ENCODE measurements at regions not wholly inside any gene's neighbourhood (a gene's known extent, or its start where the extent isn't known, plus 50 kb on each side); places are given as distances from the start of the nearest gene placed in this dataset.

DNA sequence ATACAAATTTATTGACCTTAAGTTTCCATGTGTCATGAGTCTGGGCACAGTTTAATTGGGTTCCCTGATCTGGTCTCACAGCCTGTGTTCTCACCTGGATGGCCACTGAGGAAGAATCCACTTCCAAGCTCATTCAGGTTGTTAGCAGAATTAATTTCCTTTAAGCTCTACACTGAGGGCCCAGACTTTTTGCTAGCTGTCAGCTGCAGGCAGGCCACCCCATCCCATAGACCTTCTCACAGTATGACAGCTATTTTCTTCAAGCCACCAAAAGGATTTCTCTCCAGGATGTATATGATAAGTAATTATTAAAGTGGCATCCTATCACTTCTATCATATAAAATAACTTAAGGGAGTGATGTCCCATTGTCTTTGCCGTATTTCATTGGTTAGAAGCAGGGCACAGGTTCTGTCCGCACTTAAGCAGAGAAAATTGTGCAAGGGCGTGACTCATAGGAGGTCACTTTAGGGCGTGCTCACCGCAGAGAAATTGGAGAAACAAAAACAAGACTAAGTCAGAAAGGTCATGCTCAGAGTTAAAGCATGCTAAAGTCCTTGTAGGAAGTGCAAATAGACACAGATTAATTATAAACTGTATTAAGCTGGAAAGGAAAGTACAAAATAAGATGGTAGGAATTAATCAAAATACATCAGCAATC is 109.9 kb downstream of the AHR start (continued):
- TF ChIP-seq HOMEZ (CRISPR knock-in tag; IDR thresholded peaks at IDR 0.05; ENCODE audit: low read depth): peak; percentile 96
- TF ChIP-seq SCMH1 (CRISPR knock-in tag; IDR thresholded peaks at IDR 0.05; ENCODE audit: borderline replicate concordance): no peak
- TF ChIP-seq ZNF142 (CRISPR knock-in tag; IDR thresholded peaks at IDR 0.05): no peak
- TF ChIP-seq TEAD2 (CRISPR knock-in tag; IDR thresholded peaks at IDR 0.05): no peak
- TF ChIP-seq, protein P1, sequence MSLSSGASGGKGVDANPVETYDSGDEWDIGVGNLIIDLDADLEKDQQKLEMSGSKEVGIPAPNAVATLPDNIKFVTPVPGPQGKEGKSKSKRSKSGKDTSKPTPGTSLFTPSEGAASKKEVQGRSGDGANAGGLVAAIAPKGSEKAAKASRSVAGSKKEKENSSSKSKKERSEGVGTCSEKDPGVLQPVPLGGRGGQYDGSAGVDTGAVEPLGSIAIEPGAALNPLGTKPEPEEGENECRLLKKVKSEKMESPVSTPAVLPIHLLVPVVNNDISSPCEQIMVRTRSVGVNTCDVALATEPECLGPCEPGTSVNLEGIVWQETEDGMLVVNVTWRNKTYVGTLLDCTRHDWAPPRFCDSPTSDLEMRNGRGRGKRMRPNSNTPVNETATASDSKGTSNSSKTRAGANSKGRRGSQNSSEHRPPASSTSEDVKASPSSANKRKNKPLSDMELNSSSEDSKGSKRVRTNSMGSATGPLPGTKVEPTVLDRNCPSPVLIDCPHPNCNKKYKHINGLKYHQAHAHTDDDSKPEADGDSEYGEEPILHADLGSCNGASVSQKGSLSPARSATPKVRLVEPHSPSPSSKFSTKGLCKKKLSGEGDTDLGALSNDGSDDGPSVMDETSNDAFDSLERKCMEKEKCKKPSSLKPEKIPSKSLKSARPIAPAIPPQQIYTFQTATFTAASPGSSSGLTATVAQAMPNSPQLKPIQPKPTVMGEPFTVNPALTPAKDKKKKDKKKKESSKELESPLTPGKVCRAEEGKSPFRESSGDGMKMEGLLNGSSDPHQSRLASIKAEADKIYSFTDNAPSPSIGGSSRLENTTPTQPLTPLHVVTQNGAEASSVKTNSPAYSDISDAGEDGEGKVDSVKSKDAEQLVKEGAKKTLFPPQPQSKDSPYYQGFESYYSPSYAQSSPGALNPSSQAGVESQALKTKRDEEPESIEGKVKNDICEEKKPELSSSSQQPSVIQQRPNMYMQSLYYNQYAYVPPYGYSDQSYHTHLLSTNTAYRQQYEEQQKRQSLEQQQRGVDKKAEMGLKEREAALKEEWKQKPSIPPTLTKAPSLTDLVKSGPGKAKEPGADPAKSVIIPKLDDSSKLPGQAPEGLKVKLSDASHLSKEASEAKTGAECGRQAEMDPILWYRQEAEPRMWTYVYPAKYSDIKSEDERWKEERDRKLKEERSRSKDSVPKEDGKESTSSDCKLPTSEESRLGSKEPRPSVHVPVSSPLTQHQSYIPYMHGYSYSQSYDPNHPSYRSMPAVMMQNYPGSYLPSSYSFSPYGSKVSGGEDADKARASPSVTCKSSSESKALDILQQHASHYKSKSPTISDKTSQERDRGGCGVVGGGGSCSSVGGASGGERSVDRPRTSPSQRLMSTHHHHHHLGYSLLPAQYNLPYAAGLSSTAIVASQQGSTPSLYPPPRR (CRISPR knock-in tag; IDR thresholded peaks at IDR 0.05; ENCODE audit: borderline replicate concordance): peak; percentile 61; the same call in 1 of the 2 replicates
- peak; percentile 95 for TF ChIP-seq HMG20A (CRISPR knock-in tag; IDR thresholded peaks at IDR 0.05; ENCODE audit: borderline replicate concordance)
- TF ChIP-seq, protein P2, sequence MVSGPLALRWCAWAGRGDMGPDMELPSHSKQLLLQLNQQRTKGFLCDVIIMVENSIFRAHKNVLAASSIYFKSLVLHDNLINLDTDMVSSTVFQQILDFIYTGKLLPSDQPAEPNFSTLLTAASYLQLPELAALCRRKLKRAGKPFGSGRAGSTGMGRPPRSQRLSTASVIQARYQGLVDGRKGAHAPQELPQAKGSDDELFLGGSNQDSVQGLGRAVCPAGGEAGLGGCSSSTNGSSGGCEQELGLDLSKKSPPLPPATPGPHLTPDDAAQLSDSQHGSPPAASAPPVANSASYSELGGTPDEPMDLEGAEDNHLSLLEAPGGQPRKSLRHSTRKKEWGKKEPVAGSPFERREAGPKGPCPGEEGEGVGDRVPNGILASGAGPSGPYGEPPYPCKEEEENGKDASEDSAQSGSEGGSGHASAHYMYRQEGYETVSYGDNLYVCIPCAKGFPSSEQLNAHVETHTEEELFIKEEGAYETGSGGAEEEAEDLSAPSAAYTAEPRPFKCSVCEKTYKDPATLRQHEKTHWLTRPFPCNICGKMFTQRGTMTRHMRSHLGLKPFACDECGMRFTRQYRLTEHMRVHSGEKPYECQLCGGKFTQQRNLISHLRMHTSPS (CRISPR knock-in tag; IDR thresholded peaks at IDR 0.05; ENCODE audit: low read depth): no peak
- TF ChIP-seq ZNF101 (CRISPR knock-in tag; IDR thresholded peaks at IDR 0.05; ENCODE audit: borderline replicate concordance, low read depth): no peak
- TF ChIP-seq RAD21 (CRISPR knock-in tag; IDR thresholded peaks at IDR 0.05): no peak
- TF ChIP-seq ZNF547 (CRISPR knock-in tag; IDR thresholded peaks at IDR 0.05): no peak
- no peak for TF ChIP-seq PRDM4 (CRISPR knock-in tag; IDR thresholded peaks at IDR 0.05; ENCODE audit: borderline replicate concordance)

Data from HepG2 (cell line).